Sigmoid colon (tissue), 4 donors: ENCODE measurements at regions not wholly inside any gene's neighbourhood (a gene's known extent, or its start where the extent isn't known, plus 50 kb on each side); places are given as distances from the start of the nearest gene placed in this dataset.

Experiments used
- CTCF ChIP-seq, 4 experiments: fragments of 450-650 bp in 3 of 4; fragments of 200-600 bp in 1 of 4; IDR thresholded peaks; one replicate each; pipeline ENCODE4 v1.5.1; 2016 to 2019; ENCODE audit warnings: antibody characterized with exemption in 4 of 4, mild to moderate bottlenecking in 3 of 4, moderate library complexity in 2 of 4
- EP300 ChIP-seq, 4 donors: sonication (generic); formaldehyde crosslinking; IDR thresholded peaks; one replicate each; pipeline ENCODE4 v1.6.1; 2017; ENCODE audit warnings: antibody characterized with exemption in 4 of 4
- POLR2A ChIP-seq, 2 donors: fragments of 450-650 bp; IDR thresholded peaks; one replicate each; pipeline ENCODE4 v1.6.1; 2016; ENCODE audit warnings: antibody characterized with exemption in 2 of 2, mild to moderate bottlenecking in 2 of 2, moderate library complexity in 2 of 2
- POLR2AphosphoS5 ChIP-seq, 4 donors: sonication (generic); formaldehyde crosslinking; IDR thresholded peaks; one replicate each; pipeline ENCODE4 v1.6.1; 2017; ENCODE audit warnings: antibody characterized with exemption in 4 of 4

- TF ChIP-seq POLR2A (IDR thresholded peaks at IDR 0.05) (no peak), POLR2AphosphoS5 (IDR thresholded peaks at IDR 0.05) (no peak), CTCF (IDR thresholded peaks at IDR 0.05) (no peak), EP300 (IDR thresholded peaks at IDR 0.05) (no peak)
Observed at GRCh38 chr12:27148373-27148772, 66.0 kb upstream of the C12orf71 start.
